CD4-positive, alpha-beta T cell treated with Interleukin-10 for 1 hour (primary cell): ENCODE measurements at regions not wholly inside any gene's neighbourhood (a gene's known extent, or its start where the extent isn't known, plus 50 kb on each side); places are given as distances from the start of the nearest gene placed in this dataset.
"Not testable (repeated sequence)": the region's sequence is repeated elsewhere in the genome, so short reads cannot be mapped to it uniquely, and the experiment has no call there.

Source experiments
- DNase-seq: peaks from one replicate; pipeline ENCODE4 v3.0.0-alpha.2; 2020

- no peak for DNase-seq
These were observed 141.9 kb downstream of the PSAT1 start for GRCh38 chr9:78438780-78439179.

GRCh38 chr9:78439190-78439865, 142.4 kb downstream of the PSAT1 start:
- DNase-seq: peak; percentile 62

GRCh38 chr9:78439866-78440830, 143.2 kb downstream of the PSAT1 start:
- no peak for DNase-seq

GRCh38 chr9:78441396-78441795, 144.5 kb downstream of the PSAT1 start:
- no peak for DNase-seq

- no peak for DNase-seq
These were observed 145.0 kb downstream of the PSAT1 start for GRCh38 chr9:78441822-78442431.

- not testable (repeated sequence) for DNase-seq
These were observed 145.7 kb downstream of the PSAT1 start for GRCh38 chr9:78442577-78442976.

- DNase-seq: no peak
These were observed 147.0 kb downstream of the PSAT1 start for GRCh38 chr9:78443946-78444345.

GRCh38 chr9:78448960-78449673, 152.2 kb downstream of the PSAT1 start:
- DNase-seq: no peak

- DNase-seq: no peak
These were observed 156.5 kb downstream of the PSAT1 start for GRCh38 chr9:78453450-78453849.

GRCh38 chr9:78462611-78463010, 165.7 kb downstream of the PSAT1 start:
- no peak for DNase-seq

- no peak for DNase-seq
These were observed 166.8 kb downstream of the PSAT1 start for GRCh38 chr9:78463750-78464149.

GRCh38 chr9:78468231-78468630, 171.3 kb downstream of the PSAT1 start:
- DNase-seq: no peak

GRCh38 chr9:78468974-78469576, 172.2 kb downstream of the PSAT1 start:
- no peak for DNase-seq

- DNase-seq: no peak
These were observed 173.3 kb downstream of the PSAT1 start for GRCh38 chr9:78470216-78470615.

- no peak for DNase-seq
These were observed 173.8 kb downstream of the PSAT1 start for GRCh38 chr9:78470741-78471140.

- no peak for DNase-seq
These were observed 175.2 kb downstream of the PSAT1 start for GRCh38 chr9:78472111-78472510.

GRCh38 chr9:78479441-78479840, 182.5 kb downstream of the PSAT1 start:
- no peak for DNase-seq

- DNase-seq: no peak
These were observed 189.7 kb downstream of the PSAT1 start for GRCh38 chr9:78486661-78487060.

- DNase-seq: no peak
These were observed 193.3 kb downstream of the PSAT1 start for GRCh38 chr9:78490231-78490630.

GRCh38 chr9:78491402-78491801, 194.5 kb downstream of the PSAT1 start:
- no peak for DNase-seq

GRCh38 chr9:78493166-78493742, 196.3 kb downstream of the PSAT1 start:
- no peak for DNase-seq

GRCh38 chr9:78502566-78502965, 205.6 kb downstream of the PSAT1 start:
- no peak for DNase-seq
